Hematopoietic multipotent progenitor cell treated with erythropoietin and hydrocortisone succinate and interleukin-3 and kit ligand, for 6 days (in vitro differentiated cells): ENCODE measurements at regions not wholly inside any gene's neighbourhood (a gene's known extent, or its start where the extent isn't known, plus 50 kb on each side); places are given as distances from the start of the nearest gene placed in this dataset.

ENCODE experiments used
- DNase-seq: peaks from one replicate; pipeline ENCODE4 v3.0.0-alpha.2; 2015

- DNase-seq: peak; percentile 62
Measured at GRCh38 chr11:64501500-64502427, 54.0 kb upstream of the SLC22A11 start.

- no peak for DNase-seq
Measured at GRCh38 chr11:64502634-64503033, 53.1 kb upstream of the SLC22A11 start.

GRCh38 chr11:64503186-64503753, 52.5 kb upstream of the SLC22A11 start:
- peak; percentile 43 for DNase-seq

- DNase-seq: no peak
Measured at GRCh38 chr11:64504999-64505398, 50.7 kb upstream of the SLC22A11 start.
